H9 (cell line): ENCODE measurements at regions not wholly inside any gene's neighbourhood (a gene's known extent, or its start where the extent isn't known, plus 50 kb on each side); places are given as distances from the start of the nearest gene placed in this dataset.

ENCODE experiments used
- DNase-seq: peaks from one replicate; pipeline ENCODE4 v3.0.0-alpha.2; 2017
- H2AFZ ChIP-seq: one replicate; pipeline ENCODE4 v1.6.1; 2013; ENCODE audit warnings: mild to moderate bottlenecking, low read length, control low read depth, moderate library complexity
- H2AK5ac ChIP-seq: 2 replicates; pipeline ENCODE4 v1.6.1; 2013; ENCODE audit warnings: low read length, control low read depth, mixed read lengths; ENCODE audit not compliant: insufficient read length
- H2BK120ac ChIP-seq: one replicate; pipeline ENCODE4 v1.6.1; 2013; ENCODE audit warnings: low read depth, mild to moderate bottlenecking, low read length, control low read depth, inconsistent platforms; ENCODE audit not compliant: poor library complexity, severe bottlenecking
- H2BK12ac ChIP-seq: 2 replicates; pipeline ENCODE4 v1.6.1; 2013; ENCODE audit warnings: low read length, control low read depth, mixed read lengths, low read depth; ENCODE audit not compliant: insufficient read length
- H2BK15ac ChIP-seq: 2 replicates; pipeline ENCODE4 v1.6.1; 2013; ENCODE audit warnings: low read depth, low read length, control low read depth
- H2BK20ac ChIP-seq: one replicate; pipeline ENCODE4 v1.6.1; 2013; ENCODE audit warnings: low read depth, mild to moderate bottlenecking, low read length, control low read depth, inconsistent platforms; ENCODE audit not compliant: poor library complexity, severe bottlenecking
- H2BK5ac ChIP-seq: 2 replicates; pipeline ENCODE4 v1.6.1; 2013; ENCODE audit warnings: low read length, control low read depth, mixed read lengths; ENCODE audit not compliant: insufficient read length
- H3K14ac ChIP-seq: 2 replicates; pipeline ENCODE4 v1.6.1; 2013; ENCODE audit warnings: low read length, control low read depth; ENCODE audit not compliant: insufficient read depth
- H3K18ac ChIP-seq: 2 replicates; pipeline ENCODE4 v1.6.1; 2013; ENCODE audit warnings: low read depth, mild to moderate bottlenecking, mixed read lengths, low read length, control low read depth; ENCODE audit not compliant: insufficient read length
- H3K23ac ChIP-seq: 2 replicates; pipeline ENCODE4 v1.6.1; 2013; ENCODE audit warnings: low read length, control low read depth, mixed read lengths, low read depth; ENCODE audit not compliant: insufficient read length
- H3K23me2 ChIP-seq: 2 replicates; pipeline ENCODE4 v1.6.1; 2013; ENCODE audit warnings: low read depth, mild to moderate bottlenecking, mixed read lengths, low read length, control low read depth; ENCODE audit not compliant: insufficient read length, poor library complexity, severe bottlenecking
- H3K27ac ChIP-seq: 2 replicates; pipeline ENCODE4 v1.5.1; 2013; ENCODE audit warnings: low read length, control low read depth, mixed read lengths, low read depth; ENCODE audit not compliant: insufficient read length
- H3K27me3 ChIP-seq: 2 replicates; pipeline ENCODE4 v1.6.1; 2013; ENCODE audit warnings: low read length, control low read depth, inconsistent platforms; ENCODE audit not compliant: insufficient read depth
- H3K4ac ChIP-seq: 2 replicates; pipeline ENCODE4 v1.6.1; 2013; ENCODE audit warnings: low read depth, mild to moderate bottlenecking, control low read depth, inconsistent platforms, low read length, moderate library complexity
- H3K4me1 ChIP-seq: 2 replicates; pipeline ENCODE4 v1.6.1; 2013; ENCODE audit warnings: low read length, control low read depth, inconsistent platforms; ENCODE audit not compliant: insufficient read depth
- H3K4me2 ChIP-seq: 2 replicates; pipeline ENCODE4 v1.6.1; 2013; ENCODE audit warnings: low read length, control low read depth, mixed read lengths; ENCODE audit not compliant: insufficient read length, insufficient read depth
- H3K56ac ChIP-seq: 2 replicates; pipeline ENCODE4 v1.6.1; 2013; ENCODE audit warnings: low read depth, mild to moderate bottlenecking, mixed read lengths, low read length, control low read depth; ENCODE audit not compliant: insufficient read length
- H3K79me1 ChIP-seq: 2 replicates; pipeline ENCODE4 v1.6.1; 2013; ENCODE audit warnings: low read depth, mild to moderate bottlenecking, moderate library complexity, low read length, control low read depth, inconsistent platforms; ENCODE audit not compliant: insufficient read depth, poor library complexity, severe bottlenecking
- H3K79me2 ChIP-seq: 2 replicates; pipeline ENCODE4 v1.6.1; 2013; ENCODE audit warnings: low read length, control low read depth, inconsistent platforms; ENCODE audit not compliant: insufficient read depth
- H3K9ac ChIP-seq: 2 replicates; pipeline ENCODE4 v1.6.1; 2013; ENCODE audit warnings: low read length, control low read depth, mixed read lengths; ENCODE audit not compliant: insufficient read length; ENCODE audit errors: extremely low read depth
- H3K9me3 ChIP-seq: one replicate; pipeline ENCODE4 v1.6.1; 2013; ENCODE audit warnings: low read depth, low read length, inconsistent platforms; ENCODE audit not compliant: control insufficient read depth
- H3T11ph ChIP-seq: one replicate; pipeline ENCODE4 v1.6.1; 2013; ENCODE audit warnings: mild to moderate bottlenecking, low read length, control low read depth, inconsistent platforms
- H4K20me1 ChIP-seq: one replicate; pipeline ENCODE4 v1.6.1; 2013; ENCODE audit not compliant: control insufficient read depth, insufficient read length, insufficient read depth
- H4K5ac ChIP-seq: 2 replicates; pipeline ENCODE4 v1.6.1; 2013; ENCODE audit warnings: low read depth, mild to moderate bottlenecking, mixed read lengths, low read length, control low read depth; ENCODE audit not compliant: insufficient read length
- H4K8ac ChIP-seq: replicated peaks from 2 replicates; pipeline ENCODE4 v1.6.1; 2013; ENCODE audit warnings: low read length, control low read depth, mixed read lengths, low read depth; ENCODE audit not compliant: insufficient read length
- H4K91ac ChIP-seq: 2 replicates; pipeline ENCODE4 v1.6.1; 2013; ENCODE audit warnings: low read depth, mild to moderate bottlenecking, moderate library complexity, mixed read lengths, low read length, control low read depth; ENCODE audit not compliant: insufficient read length
- H3K27ac Mint-ChIP-seq, 3 experiments: 2 replicates in 2 of 3; 3 replicates in 1 of 3; pipeline ENCODE4 v1.8.0; 2020 to 2021; ENCODE audit warnings: mixed read lengths in 3 of 3, mild to moderate bottlenecking in 1 of 3, moderate library complexity in 1 of 3
- H3K27me3 Mint-ChIP-seq: 2 replicates; pipeline ENCODE4 v1.8.0; 2021; ENCODE audit warnings: low read depth, mild to moderate bottlenecking, moderate library complexity, mixed read lengths
- H3K36me3 Mint-ChIP-seq, 3 experiments: 2 replicates in 2 of 3; 3 replicates in 1 of 3; pipeline ENCODE4 v1.8.0; 2020 to 2021; ENCODE audit warnings: low read depth in 3 of 3, mixed read lengths in 3 of 3; ENCODE audit not compliant: insufficient read depth in 1 of 3
- H3K4me1 Mint-ChIP-seq, 2 experiments: 2 replicates each; pipeline ENCODE4 v1.8.0; 2020; ENCODE audit warnings: mixed read lengths in 2 of 2
- H3K4me3 Mint-ChIP-seq, 2 experiments: 2 replicates in 1 of 2; 3 replicates in 1 of 2; pipeline ENCODE4 v1.8.0; 2020 to 2021; ENCODE audit warnings: mild to moderate bottlenecking in 2 of 2, mixed read lengths in 2 of 2, moderate library complexity in 1 of 2
- H3K9me3 Mint-ChIP-seq, 2 experiments: 2 replicates in 1 of 2; 3 replicates in 1 of 2; pipeline ENCODE4 v1.8.0; 2020; ENCODE audit warnings: mild to moderate bottlenecking in 2 of 2, mixed read lengths in 2 of 2, moderate library complexity in 1 of 2
- WGBS: extraction: QIAGEN DNeasy Blood & Tissue Kit; methylation state at CpG from one replicate; pipeline ENCODE4 v1.1.7; 2013; ENCODE audit warnings: missing lambda C conversion rate, low lambda C conversion rate, mixed read lengths; ENCODE audit not compliant: insufficient read length; ENCODE audit errors: extremely low coverage; 5-methylcytosine and 5-hydroxymethylcytosine counted together
- TF ChIP-seq, protein P1 (sequence below): fragments of 200-600 bp; sonication (generic); conservative IDR thresholded peaks from 3 replicates; pipeline ENCODE4 v1.8.0; 2021; ENCODE audit warnings: antibody characterized with exemption, mild to moderate bottlenecking

DNA sequence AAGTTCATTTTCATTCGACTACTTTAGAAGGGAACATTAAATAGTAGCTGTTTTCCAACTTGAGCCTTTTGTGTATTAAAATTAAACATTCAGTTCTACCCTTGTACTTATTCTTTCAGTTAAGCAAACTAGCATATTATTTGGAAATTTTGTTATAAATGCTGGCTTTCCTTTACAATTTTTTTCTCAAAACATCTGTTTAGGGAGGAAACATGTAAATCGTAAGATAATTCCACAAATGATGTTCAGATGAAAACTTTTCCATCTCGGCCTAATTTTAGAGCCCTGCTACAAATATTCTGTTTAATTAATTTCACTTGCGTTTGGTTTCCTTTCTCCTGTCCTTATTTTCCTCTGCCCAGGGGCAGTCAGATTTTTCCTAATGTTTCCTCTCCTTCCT, 476.2 kb upstream of the RGMA start:
- no peak overlapping the region for H4K8ac ChIP-seq
- Mint-ChIP-seq H3K36me3 (no peaks in the 10 kb centered on the region), H3K4me3 (no peak overlapping the region), H3K9me3 (no peaks in the 10 kb centered on the region), H3K27me3 (no peaks in the 10 kb centered on the region), H3K27ac (no peak overlapping the region), H3K4me1 (peaks cover 9 to 14% of the 10 kb centered on the region in 2 experiments)
- TF ChIP-seq, protein P1, sequence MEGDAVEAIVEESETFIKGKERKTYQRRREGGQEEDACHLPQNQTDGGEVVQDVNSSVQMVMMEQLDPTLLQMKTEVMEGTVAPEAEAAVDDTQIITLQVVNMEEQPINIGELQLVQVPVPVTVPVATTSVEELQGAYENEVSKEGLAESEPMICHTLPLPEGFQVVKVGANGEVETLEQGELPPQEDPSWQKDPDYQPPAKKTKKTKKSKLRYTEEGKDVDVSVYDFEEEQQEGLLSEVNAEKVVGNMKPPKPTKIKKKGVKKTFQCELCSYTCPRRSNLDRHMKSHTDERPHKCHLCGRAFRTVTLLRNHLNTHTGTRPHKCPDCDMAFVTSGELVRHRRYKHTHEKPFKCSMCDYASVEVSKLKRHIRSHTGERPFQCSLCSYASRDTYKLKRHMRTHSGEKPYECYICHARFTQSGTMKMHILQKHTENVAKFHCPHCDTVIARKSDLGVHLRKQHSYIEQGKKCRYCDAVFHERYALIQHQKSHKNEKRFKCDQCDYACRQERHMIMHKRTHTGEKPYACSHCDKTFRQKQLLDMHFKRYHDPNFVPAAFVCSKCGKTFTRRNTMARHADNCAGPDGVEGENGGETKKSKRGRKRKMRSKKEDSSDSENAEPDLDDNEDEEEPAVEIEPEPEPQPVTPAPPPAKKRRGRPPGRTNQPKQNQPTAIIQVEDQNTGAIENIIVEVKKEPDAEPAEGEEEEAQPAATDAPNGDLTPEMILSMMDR, result no peak
- DNase-seq, result no peak
- H3K27ac ChIP-seq, result no peak overlapping the region
- no peaks in the 10 kb centered on the region for H3K9me3 ChIP-seq
- H3K4me2 ChIP-seq, result no peak overlapping the region
- H3K27me3 ChIP-seq, result no peaks in the 10 kb centered on the region
- no peaks in the 10 kb centered on the region for H4K20me1 ChIP-seq
- no peak overlapping the region for H2BK12ac ChIP-seq
- no peaks in the 10 kb centered on the region for H3K79me1 ChIP-seq
- peaks cover 6% of the 10 kb centered on the region; the same call in 1 of the 2 replicates for H3K4me1 ChIP-seq
- no CpG with 5 or more reads among the region's 4 CpGs for WGBS
- no peak overlapping the region for H4K91ac ChIP-seq
- H3K23me2 ChIP-seq, result peaks cover 2% of the 10 kb centered on the region
- no peak overlapping the region for H3K56ac ChIP-seq
- no peak overlapping the region for H3K14ac ChIP-seq
- no peak overlapping the region for H4K5ac ChIP-seq
- H2BK120ac ChIP-seq, result no peak overlapping the region
- no peak overlapping the region for H3T11ph ChIP-seq
- no peak overlapping the region for H2AK5ac ChIP-seq
- no peak overlapping the region for H2BK20ac ChIP-seq
- H3K23ac ChIP-seq, result no peak overlapping the region
- H3K18ac ChIP-seq, result no peak overlapping the region
- H2BK15ac ChIP-seq, result no peak overlapping the region
- no peak overlapping the region for H3K4ac ChIP-seq
- no peak overlapping the region for H2BK5ac ChIP-seq
- no peak overlapping the region for H2AFZ ChIP-seq
- no peaks in the 10 kb centered on the region for H3K79me2 ChIP-seq
- no peak overlapping the region for H3K9ac ChIP-seq
